Upper lobe of left lung (tissue), 6 donors: ENCODE measurements at regions not wholly inside any gene's neighbourhood (a gene's known extent, or its start where the extent isn't known, plus 50 kb on each side); places are given as distances from the start of the nearest gene placed in this dataset.

ENCODE experiments used
- ATAC-seq, 2 donors: fragments of 200-7000 bp; cut with Tn5 transposase; one replicate each; pipeline ENCODE4 v1.9.1; 2022; ENCODE audit warnings: mild to moderate bottlenecking in 2 of 2, moderate library complexity in 2 of 2; ENCODE audit not compliant: low FRiP score in 2 of 2
- DNase-seq, 2 donors: peaks; one replicate each; pipeline ENCODE4 v3.0.0-alpha.2; 2019 to 2020
- H3K27ac ChIP-seq, 4 donors: fragments of 200-600 bp; sonication (generic); one replicate each; pipeline ENCODE4 v1.5.1; 2016 to 2019
- H3K27me3 ChIP-seq, 4 donors: fragments of 200-600 bp; sonication (generic); one replicate each; pipeline ENCODE4 v1.5.1; 2017 to 2019
- H3K36me3 ChIP-seq, 4 donors: fragments of 200-600 bp; sonication (generic); one replicate each; pipeline ENCODE4 v1.5.1; 2016 to 2019
- H3K4me1 ChIP-seq, 4 donors: fragments of 200-600 bp; sonication (generic); one replicate each; pipeline ENCODE4 v1.5.1; 2018 to 2019
- H3K4me3 ChIP-seq, 4 donors: fragments of 200-600 bp; sonication (generic); one replicate each; pipeline ENCODE4 v1.5.1; 2017 to 2019; ENCODE audit warnings: mild to moderate bottlenecking in 2 of 4, moderate library complexity in 1 of 4
- H3K9me3 ChIP-seq, 4 donors: fragments of 200-600 bp; sonication (generic); one replicate each; pipeline ENCODE4 v1.5.1; 2018 to 2019
- CTCF ChIP-seq, 6 experiments: fragments of 450-650 bp in 4 of 6; fragments of 200-600 bp in 2 of 6; sonication (generic) in 2 of 6; IDR thresholded peaks; one replicate each; pipeline ENCODE4 v1.5.1; 2016 to 2019; ENCODE audit warnings: antibody characterized with exemption in 6 of 6
- EP300 ChIP-seq, 4 donors: sonication (generic); formaldehyde crosslinking; IDR thresholded peaks; one replicate each; pipeline ENCODE4 v1.5.1; 2017; ENCODE audit warnings: antibody characterized with exemption in 4 of 4, control low read depth in 2 of 4
- POLR2A ChIP-seq, 4 donors: fragments of 450-650 bp; IDR thresholded peaks; one replicate each; pipeline ENCODE4 v1.5.1; 2016 to 2017; ENCODE audit warnings: antibody characterized with exemption in 4 of 4, mild to moderate bottlenecking in 2 of 4
- POLR2AphosphoS5 ChIP-seq, 2 donors: sonication (generic); formaldehyde crosslinking; IDR thresholded peaks; one replicate each; pipeline ENCODE4 v1.5.1; 2017; ENCODE audit warnings: antibody characterized with exemption in 2 of 2
- WGBS, 2 donors: methylation state at CpG; one replicate each; pipeline ENCODE4 v1.1.5; 2017 to 2018; 5-methylcytosine and 5-hydroxymethylcytosine counted together
- donor health status: DM: no; HTN: no; CAD: no; lungs with moderate emphysema.
- donor health status: DM: no; HTN: yes; CAD: no; lungs with severe emphysema.

GRCh38 chr15:98281130-98281529 lies 320.6 kb downstream of the ARRDC4 start:
- no peaks in the 10 kb centered on the region for H3K27me3 ChIP-seq
- no peaks in the 10 kb centered on the region for H3K4me1 ChIP-seq
- no peaks in the 10 kb centered on the region for H3K9me3 ChIP-seq
- DNase-seq = no peak
- no peak overlapping the region for H3K27ac ChIP-seq
- no peaks in the 10 kb centered on the region for H3K36me3 ChIP-seq
- no peak for TF ChIP-seq POLR2AphosphoS5 (IDR thresholded peaks at IDR 0.05)
- TF ChIP-seq CTCF (IDR thresholded peaks at IDR 0.05) = no peak
- no peak for TF ChIP-seq EP300 (IDR thresholded peaks at IDR 0.05)
- no peak for TF ChIP-seq POLR2A (IDR thresholded peaks at IDR 0.05)
- no peak overlapping the region for H3K4me3 ChIP-seq
- no peak for ATAC-seq
- 32 to 42% methylated on average over 3 of the region's 3 CpGs for WGBS, 2 donors

DNA sequence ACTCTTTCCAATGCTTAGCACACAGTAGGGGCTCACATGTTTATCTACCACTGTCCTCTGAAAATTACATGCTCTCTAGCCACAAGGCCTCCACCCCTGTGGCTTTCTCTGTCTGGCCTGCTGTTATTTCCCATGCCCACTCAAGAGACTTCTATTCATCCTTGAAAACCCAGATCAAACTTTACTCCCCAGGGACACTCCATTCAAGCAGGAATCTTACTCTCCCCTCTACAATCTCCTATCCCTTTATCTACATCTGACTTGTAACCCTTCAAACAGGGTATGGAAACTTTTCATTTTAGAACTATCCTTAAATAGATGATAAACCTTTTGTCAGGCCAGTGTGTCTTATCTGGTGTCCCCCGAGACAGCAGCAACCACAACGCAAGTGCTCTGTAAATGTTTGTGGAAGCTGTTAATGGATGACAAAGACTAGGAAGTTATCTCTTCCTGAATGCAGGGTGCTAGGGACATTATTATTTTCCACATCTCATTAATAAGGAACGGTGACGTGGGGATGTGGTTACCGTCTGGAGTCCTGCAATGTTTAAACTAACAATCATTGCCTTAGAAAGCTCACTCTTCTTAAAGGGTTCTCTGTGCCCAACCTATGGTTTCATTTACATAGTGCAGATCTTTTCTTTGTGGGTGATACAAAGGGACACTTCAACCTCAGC lies 322.3 kb downstream of the ARRDC4 start:
- ATAC-seq (no peak), DNase-seq (no peak)
- 18 to 21% methylated on average over 5 of the region's 5 CpGs for WGBS, 2 donors
- TF ChIP-seq CTCF (IDR thresholded peaks at IDR 0.05) = no peak
- TF ChIP-seq EP300 (IDR thresholded peaks at IDR 0.05) = no peak
- TF ChIP-seq POLR2AphosphoS5 (IDR thresholded peaks at IDR 0.05) = no peak
- no peak for TF ChIP-seq POLR2A (IDR thresholded peaks at IDR 0.05)
- Histone ChIP-seq H3K27me3 (no peaks in the 10 kb centered on the region), H3K4me1 (no peaks in the 10 kb centered on the region), H3K36me3 (no peaks in the 10 kb centered on the region), H3K9me3 (no peaks in the 10 kb centered on the region), H3K27ac (no peak overlapping the region), H3K4me3 (no peak overlapping the region)

- 68 to 71% methylated on average over 5 of the region's 5 CpGs for WGBS, 2 donors
- Histone ChIP-seq H3K27me3 (no peaks in the 10 kb centered on the region), H3K36me3 (no peaks in the 10 kb centered on the region), H3K9me3 (no peaks in the 10 kb centered on the region), H3K27ac (no peak overlapping the region), H3K4me3 (no peak overlapping the region), H3K4me1 (no peaks in the 10 kb centered on the region)
- DNase-seq (no peak), ATAC-seq (no peak)
- TF ChIP-seq CTCF (IDR thresholded peaks at IDR 0.05) (no peak), POLR2AphosphoS5 (IDR thresholded peaks at IDR 0.05) (no peak), POLR2A (IDR thresholded peaks at IDR 0.05) (no peak), EP300 (IDR thresholded peaks at IDR 0.05) (no peak)
Measured at GRCh38 chr15:98286200-98286599, 325.7 kb downstream of the ARRDC4 start.

DNA sequence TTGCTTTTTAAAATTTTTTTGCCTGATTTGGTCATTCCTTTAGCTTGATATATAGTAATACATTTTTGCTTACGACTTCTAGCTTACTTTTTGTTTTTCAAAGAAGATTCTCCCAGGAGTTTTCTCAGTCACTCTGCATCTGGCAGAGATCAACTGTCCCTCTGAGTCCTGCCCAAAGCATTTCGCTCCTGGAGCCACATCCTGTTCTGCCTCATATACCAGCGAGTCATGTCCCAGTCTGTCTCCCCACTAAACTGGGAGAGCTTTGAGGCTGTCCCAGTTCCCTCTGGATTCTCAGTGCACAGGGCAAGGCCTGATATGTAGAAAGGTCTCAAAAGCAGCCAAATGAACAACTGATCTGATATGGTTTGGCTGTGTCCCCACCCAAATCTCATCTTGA lies 326.3 kb downstream of the ARRDC4 start:
- Histone ChIP-seq H3K27me3 (no peaks in the 10 kb centered on the region), H3K36me3 (no peaks in the 10 kb centered on the region), H3K4me3 (no peak overlapping the region), H3K9me3 (no peaks in the 10 kb centered on the region), H3K4me1 (no peaks in the 10 kb centered on the region), H3K27ac (no peak overlapping the region)
- TF ChIP-seq EP300 (IDR thresholded peaks at IDR 0.05) = no peak
- TF ChIP-seq POLR2AphosphoS5 (IDR thresholded peaks at IDR 0.05) = no peak
- no peak for TF ChIP-seq CTCF (IDR thresholded peaks at IDR 0.05)
- no peak for TF ChIP-seq POLR2A (IDR thresholded peaks at IDR 0.05)
- DNase-seq = no peak
- WGBS, 2 donors = 77 to 81% methylated on average over 3 of the region's 3 CpGs
- no peak for ATAC-seq

DNA sequence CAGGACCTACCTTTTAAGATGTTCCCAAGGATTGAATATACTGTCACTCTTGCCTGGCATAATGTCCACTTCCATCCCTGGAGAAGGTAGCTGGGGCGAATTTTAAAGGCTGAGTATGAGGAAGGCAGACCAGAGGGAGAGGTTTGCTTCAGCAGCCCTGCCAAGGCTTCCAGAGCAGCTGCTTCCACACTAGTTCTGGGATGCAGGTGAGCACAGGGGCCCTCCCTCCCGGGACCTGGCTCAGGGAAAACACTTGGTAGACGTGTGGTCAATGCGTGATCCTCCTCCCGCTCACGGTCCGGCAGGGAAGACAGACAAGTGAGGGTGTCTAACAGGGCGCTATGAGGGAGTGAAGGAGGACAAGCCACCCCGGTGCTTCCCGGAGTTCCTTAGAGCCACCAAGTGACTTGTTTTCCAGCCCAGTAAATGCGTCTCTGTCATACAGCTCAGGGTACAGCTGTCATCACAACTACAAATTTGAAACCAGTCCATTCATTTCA lies 327.6 kb downstream of the ARRDC4 start:
- no peak for ATAC-seq

More for the DNA sequence above, 327.6 kb downstream of the ARRDC4 start:
- Histone ChIP-seq H3K4me3 (no peak overlapping the region), H3K36me3 (no peaks in the 10 kb centered on the region), H3K9me3 (no peaks in the 10 kb centered on the region), H3K4me1 (peaks cover 0 to 8% (median 0%) of the 10 kb centered on the region in 4 donors), H3K27ac (no peak overlapping the region), H3K27me3 (peaks cover 0 to 10% (median 0%) of the 10 kb centered on the region in 4 donors)
- 87 to 92% methylated on average over 9 to 11 of the region's 11 CpGs for WGBS, 2 donors
- TF ChIP-seq CTCF (IDR thresholded peaks at IDR 0.05) = no peak
- no peak for TF ChIP-seq POLR2A (IDR thresholded peaks at IDR 0.05)
- no peak for TF ChIP-seq EP300 (IDR thresholded peaks at IDR 0.05)
- no peak for TF ChIP-seq POLR2AphosphoS5 (IDR thresholded peaks at IDR 0.05)
- DNase-seq = no peak
